ENCODE measurements at regions not wholly inside any gene's neighbourhood (a gene's known extent, or its start where the extent isn't known, plus 50 kb on each side); places are given as distances from the start of the nearest gene placed in this dataset.

DNA sequence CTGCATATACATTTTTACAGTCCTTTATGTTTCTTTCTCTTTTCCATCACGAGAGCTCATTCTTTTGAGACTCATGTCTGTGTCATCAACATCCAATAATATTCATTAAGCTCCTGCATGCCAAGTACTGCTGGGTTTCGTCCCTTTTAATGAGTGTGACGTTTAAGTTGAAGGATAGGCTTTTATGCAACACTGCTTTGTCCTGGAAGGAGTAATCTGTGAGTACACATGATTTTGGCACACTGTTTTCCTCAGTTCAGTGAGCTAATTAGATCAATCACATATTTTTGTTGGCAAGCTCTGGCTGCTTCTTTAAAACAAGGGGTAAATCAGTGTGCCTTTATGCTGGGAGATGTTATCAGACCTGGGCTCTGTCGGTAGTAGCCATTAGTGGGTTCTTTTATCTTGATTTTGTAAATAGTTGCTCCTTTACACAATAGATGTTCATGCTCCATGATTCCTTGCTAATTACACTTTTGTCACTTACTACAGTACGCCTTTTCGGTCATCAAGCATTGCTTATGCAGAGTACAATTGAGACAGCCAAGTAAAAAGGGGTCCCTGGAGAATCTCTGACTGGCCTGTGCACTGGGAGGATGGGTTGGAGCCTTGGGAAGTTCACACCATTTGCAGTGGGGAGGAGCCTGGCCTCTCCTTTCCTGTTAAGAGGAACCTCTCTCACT lies 132.6 kb downstream of the FHIP1A start (continued):
- no peak for TF ChIP-seq MEF2A (IDR thresholded peaks at IDR 0.05; ENCODE audit: insufficient read depth, low read depth, low read length)
- TF ChIP-seq POLR2AphosphoS5 (IDR thresholded peaks at IDR 0.05; ENCODE audit: low read length) = no peak
- no peak for TF ChIP-seq ZZZ3 (IDR thresholded peaks at IDR 0.05; ENCODE audit: control insufficient read depth, insufficient read length, low read depth)
- TF ChIP-seq CREB1 (IDR thresholded peaks at IDR 0.05; ENCODE audit: low read depth) = no peak
- no peak for TF ChIP-seq RCOR1 (conservative IDR thresholded peaks at IDR 0.05; ENCODE audit: low read depth, low read length)
- no peak for TF ChIP-seq SP1 (IDR thresholded peaks at IDR 0.05; ENCODE audit: low read depth, low read length)
- TF ChIP-seq, protein P1, sequence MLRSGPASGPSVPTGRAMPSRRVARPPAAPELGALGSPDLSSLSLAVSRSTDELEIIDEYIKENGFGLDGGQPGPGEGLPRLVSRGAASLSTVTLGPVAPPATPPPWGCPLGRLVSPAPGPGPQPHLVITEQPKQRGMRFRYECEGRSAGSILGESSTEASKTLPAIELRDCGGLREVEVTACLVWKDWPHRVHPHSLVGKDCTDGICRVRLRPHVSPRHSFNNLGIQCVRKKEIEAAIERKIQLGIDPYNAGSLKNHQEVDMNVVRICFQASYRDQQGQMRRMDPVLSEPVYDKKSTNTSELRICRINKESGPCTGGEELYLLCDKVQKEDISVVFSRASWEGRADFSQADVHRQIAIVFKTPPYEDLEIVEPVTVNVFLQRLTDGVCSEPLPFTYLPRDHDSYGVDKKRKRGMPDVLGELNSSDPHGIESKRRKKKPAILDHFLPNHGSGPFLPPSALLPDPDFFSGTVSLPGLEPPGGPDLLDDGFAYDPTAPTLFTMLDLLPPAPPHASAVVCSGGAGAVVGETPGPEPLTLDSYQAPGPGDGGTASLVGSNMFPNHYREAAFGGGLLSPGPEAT (IDR thresholded peaks at IDR 0.05; ENCODE audit: low read depth) = no peak
- TF ChIP-seq STAT1 (conservative IDR thresholded peaks at IDR 0.05) = no peak
- TF ChIP-seq, protein P2, sequence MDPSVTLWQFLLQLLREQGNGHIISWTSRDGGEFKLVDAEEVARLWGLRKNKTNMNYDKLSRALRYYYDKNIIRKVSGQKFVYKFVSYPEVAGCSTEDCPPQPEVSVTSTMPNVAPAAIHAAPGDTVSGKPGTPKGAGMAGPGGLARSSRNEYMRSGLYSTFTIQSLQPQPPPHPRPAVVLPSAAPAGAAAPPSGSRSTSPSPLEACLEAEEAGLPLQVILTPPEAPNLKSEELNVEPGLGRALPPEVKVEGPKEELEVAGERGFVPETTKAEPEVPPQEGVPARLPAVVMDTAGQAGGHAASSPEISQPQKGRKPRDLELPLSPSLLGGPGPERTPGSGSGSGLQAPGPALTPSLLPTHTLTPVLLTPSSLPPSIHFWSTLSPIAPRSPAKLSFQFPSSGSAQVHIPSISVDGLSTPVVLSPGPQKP (IDR thresholded peaks at IDR 0.05; ENCODE audit: low read depth, low read length) = no peak

DNA sequence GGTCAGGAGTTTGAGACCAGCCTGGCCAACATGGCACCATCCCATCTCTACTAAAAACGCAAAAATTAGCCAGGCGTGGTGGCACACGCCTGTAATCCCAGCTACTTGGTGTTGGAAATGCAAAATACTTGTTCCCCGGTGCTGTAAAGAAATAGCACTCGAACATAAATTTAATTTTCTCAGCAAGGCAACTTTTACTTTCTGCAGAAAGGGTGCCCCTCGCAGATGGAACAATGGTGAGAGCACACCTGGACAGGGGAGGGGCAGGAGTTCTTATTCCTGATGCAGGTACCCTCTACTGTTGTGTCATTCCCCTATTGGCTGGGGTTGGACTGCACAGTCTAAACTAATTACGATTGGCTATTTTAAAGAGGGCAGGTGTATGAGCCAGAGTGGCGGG lies 139.7 kb downstream of the FHIP1A start:
- Histone ChIP-seq H4K20me1 (ENCODE audit: control insufficient read depth, insufficient read depth) (no peaks in the 10 kb centered on the region), H3K4me1 (ENCODE audit: control insufficient read depth, insufficient read depth, low read length) (no peaks in the 10 kb centered on the region), H3K4me2 (ENCODE audit: control insufficient read depth, insufficient read depth) (no peak overlapping the region), H3K36me3 (ENCODE audit: control insufficient read depth in 2 of 2, insufficient read depth in 2 of 2, low read length in 1 of 2) (no peaks in the 10 kb centered on the region), H2AFZ (ENCODE audit: control insufficient read depth, low read depth, low read length) (no peak overlapping the region), H3K27me3 (replicated peaks in 1 of 2; ENCODE audit: control insufficient read depth in 2 of 2, insufficient read depth in 2 of 2, low read length in 1 of 2) (no peaks in the 10 kb centered on the region), H3K27ac (ENCODE audit: control insufficient read depth, insufficient read depth) (no peak overlapping the region), H3K4me3 (no peak overlapping the region), H3K9me3 (replicated peaks; ENCODE audit: control insufficient read depth, insufficient read depth, low read length) (peaks cover 2% of the 10 kb centered on the region; the same call in 1 of the 3 replicates), H3K9ac (ENCODE audit: control insufficient read depth, insufficient read depth, low read length) (no peak overlapping the region), H3K79me2 (ENCODE audit: control insufficient read depth, insufficient read depth, low read length) (no peaks in the 10 kb centered on the region)
- DNase-seq (ENCODE audit: low read depth, low spot score) = no peak
- no peak for ATAC-seq
- CTCF ChIA-PET = no interaction called here
- in situ Hi-C loops (cut with MboI) (no loop called here), intact Hi-C loops (cut with micrococcal nuclease; ENCODE audit: unreplicated experiment) (no loop called here)
- WGBS (ENCODE audit: insufficient coverage, insufficient replicate concordance, low lambda C conversion rate, missing lambda C conversion rate) = 28% methylated on average over 8 of the region's 8 CpGs
- FAIRE-seq = no peak
- SMC1A ChIA-PET (ENCODE audit: uncharacterized antibody, unreplicated experiment) = no interaction called here
- RAD21 ChIA-PET (ENCODE audit: unreplicated experiment) = no interaction called here
- TF ChIP-seq NFYA (IDR thresholded peaks at IDR 0.05; ENCODE audit: borderline replicate concordance, low read depth, low read length) = no peak
- TF ChIP-seq, protein P3, sequence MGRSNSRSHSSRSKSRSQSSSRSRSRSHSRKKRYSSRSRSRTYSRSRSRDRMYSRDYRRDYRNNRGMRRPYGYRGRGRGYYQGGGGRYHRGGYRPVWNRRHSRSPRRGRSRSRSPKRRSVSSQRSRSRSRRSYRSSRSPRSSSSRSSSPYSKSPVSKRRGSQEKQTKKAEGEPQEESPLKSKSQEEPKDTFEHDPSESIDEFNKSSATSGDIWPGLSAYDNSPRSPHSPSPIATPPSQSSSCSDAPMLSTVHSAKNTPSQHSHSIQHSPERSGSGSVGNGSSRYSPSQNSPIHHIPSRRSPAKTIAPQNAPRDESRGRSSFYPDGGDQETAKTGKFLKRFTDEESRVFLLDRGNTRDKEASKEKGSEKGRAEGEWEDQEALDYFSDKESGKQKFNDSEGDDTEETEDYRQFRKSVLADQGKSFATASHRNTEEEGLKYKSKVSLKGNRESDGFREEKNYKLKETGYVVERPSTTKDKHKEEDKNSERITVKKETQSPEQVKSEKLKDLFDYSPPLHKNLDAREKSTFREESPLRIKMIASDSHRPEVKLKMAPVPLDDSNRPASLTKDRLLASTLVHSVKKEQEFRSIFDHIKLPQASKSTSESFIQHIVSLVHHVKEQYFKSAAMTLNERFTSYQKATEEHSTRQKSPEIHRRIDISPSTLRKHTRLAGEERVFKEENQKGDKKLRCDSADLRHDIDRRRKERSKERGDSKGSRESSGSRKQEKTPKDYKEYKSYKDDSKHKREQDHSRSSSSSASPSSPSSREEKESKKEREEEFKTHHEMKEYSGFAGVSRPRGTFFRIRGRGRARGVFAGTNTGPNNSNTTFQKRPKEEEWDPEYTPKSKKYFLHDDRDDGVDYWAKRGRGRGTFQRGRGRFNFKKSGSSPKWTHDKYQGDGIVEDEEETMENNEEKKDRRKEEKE (IDR thresholded peaks at IDR 0.05) = no peak
- peak; percentile 85; the same call in 1 of the 2 replicates for TF ChIP-seq CBX5 (IDR thresholded peaks at IDR 0.05; ENCODE audit: low read depth)
- POLR2A ChIA-PET = no interaction called here
- BruUV-seq (replicated peaks) = no TSS peak
